Testis (tissue), 2 donors: ENCODE measurements at regions not wholly inside any gene's neighbourhood (a gene's known extent, or its start where the extent isn't known, plus 50 kb on each side); places are given as distances from the start of the nearest gene placed in this dataset.

ENCODE experiments used
- CTCF ChIP-seq, 3 experiments: fragments of 450-650 bp in 2 of 3; fragments of 200-600 bp in 1 of 3; sonication (generic) in 1 of 3; IDR thresholded peaks; one replicate each; pipeline ENCODE4 v1.5.1; 2016 to 2019; ENCODE audit warnings: antibody characterized with exemption in 3 of 3, mild to moderate bottlenecking in 2 of 3, moderate library complexity in 1 of 3
- POLR2A ChIP-seq: fragments of 450-650 bp; IDR thresholded peaks from one replicate; pipeline ENCODE4 v1.6.1; 2017; ENCODE audit warnings: antibody characterized with exemption, mild to moderate bottlenecking, moderate library complexity

DNA sequence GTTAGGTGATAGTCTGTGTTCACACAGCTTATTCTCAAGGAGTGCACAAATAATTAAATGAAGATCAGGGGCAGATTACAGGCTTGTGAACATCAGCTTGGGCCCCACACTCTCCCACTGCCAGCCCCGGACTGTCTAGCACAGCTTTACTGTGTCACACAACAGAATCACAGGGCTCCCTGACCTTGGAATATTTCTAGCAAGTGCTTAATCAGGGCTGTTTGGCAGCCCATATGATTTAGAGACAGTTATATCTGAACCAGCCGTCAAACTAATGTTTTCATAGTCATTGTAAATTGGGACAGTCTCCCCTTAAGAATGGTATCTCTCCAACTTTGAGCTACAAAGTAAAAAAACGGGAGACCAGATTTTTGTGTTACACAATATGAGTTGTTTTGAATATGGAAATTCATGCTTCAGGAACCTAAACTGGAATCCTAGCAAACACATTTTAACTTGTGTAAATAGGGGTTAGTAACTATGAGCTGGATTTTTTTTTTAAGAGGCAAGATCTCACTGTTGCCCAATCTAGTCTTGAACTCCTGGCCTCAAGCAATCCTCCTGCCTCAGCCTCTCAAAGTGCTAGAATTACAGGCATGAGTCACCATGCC lies 517.6 kb downstream of the BNC2 start:
- no peak for TF ChIP-seq CTCF (IDR thresholded peaks at IDR 0.05)
- TF ChIP-seq POLR2A = no peak
